Right lobe of liver (tissue), 4 donors: ENCODE measurements at regions not wholly inside any gene's neighbourhood (a gene's known extent, or its start where the extent isn't known, plus 50 kb on each side); places are given as distances from the start of the nearest gene placed in this dataset.

Source experiments
- CTCF ChIP-seq, 4 donors: fragments of 200-600 bp in 3 of 4; fragments of 450-650 bp in 1 of 4; IDR thresholded peaks; one replicate each; pipeline versions ENCODE4 v1.5.1 to v1.8.0; 2016 to 2022; ENCODE audit warnings: antibody characterized with exemption in 4 of 4, mild to moderate bottlenecking in 2 of 4
- POLR2A ChIP-seq: fragments of 450-650 bp; IDR thresholded peaks from one replicate; pipeline ENCODE4 v1.6.1; 2017; ENCODE audit warnings: antibody characterized with exemption, mild to moderate bottlenecking
- donor health status: DM: no; HTN: no; CAD: no.
- donor health status: DM: no; HTN: no; CAD: no.
- donor health status: DM: no; HTN: yes; CAD: no.

GRCh38 chr2:60676706-60677330, 79.2 kb upstream of the PAPOLG start:
- TF ChIP-seq POLR2A (no peak), CTCF (IDR thresholded peaks at IDR 0.05) (no peak)
